ENCODE measurements at regions not wholly inside any gene's neighbourhood (a gene's known extent, or its start where the extent isn't known, plus 50 kb on each side); places are given as distances from the start of the nearest gene placed in this dataset.

DNA sequence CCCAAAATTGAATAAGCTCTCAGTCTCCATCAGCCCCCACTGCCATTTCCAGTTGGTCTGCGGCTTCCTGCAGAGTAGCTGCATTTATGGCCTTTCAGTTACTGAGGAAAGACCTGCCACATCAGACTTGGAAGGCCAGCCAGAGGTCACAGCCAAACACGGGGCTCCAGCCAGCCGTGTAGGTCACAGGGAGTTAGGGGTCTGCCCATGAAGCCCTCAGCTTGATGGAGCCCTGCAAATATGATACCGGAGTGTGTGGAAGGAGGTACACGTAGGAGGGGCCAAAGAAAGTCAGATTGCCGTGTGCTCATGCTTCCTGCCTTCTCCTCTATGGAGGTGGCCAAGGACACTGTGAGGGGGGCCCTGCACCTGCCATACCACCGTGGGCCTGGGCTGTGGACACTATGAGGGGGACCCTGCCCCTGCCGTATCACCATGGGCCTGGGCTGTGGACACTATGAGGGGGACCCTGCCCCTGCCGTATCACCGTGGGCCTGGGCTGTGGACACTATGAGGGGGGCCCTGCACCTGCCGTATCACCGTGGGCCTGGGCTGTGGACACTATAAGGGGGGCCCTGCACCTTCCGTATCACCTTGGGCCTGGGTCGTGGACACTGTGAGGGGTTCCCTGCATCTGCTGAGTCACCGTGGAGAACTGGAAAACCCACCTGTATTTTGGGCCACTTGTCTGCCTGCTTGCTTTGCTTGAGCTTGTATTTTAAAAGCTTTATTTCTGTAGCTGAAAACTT is 335.7 kb upstream of the SHH start:
- no peak for DNase-seq

DNA sequence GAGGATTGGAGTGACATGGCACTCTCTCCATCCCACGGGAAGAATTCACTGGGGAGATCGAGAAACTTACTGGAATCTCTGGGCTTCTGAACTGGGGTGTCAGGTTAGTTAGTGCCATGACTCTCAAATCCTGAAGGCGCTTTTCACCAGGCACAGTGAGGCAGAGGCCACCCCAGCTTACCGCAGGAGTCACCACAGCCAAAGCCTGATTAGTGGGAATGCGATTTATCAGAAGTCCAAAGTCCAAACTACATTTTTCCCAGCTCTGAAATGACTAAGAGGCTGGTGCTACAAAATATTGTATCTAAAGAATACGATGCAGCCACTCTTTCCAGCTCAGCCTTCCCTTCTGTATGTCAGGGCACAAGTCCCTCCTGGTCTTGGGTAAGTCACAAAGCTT is 334.8 kb upstream of the SHH start:
- no peak for DNase-seq

DNA sequence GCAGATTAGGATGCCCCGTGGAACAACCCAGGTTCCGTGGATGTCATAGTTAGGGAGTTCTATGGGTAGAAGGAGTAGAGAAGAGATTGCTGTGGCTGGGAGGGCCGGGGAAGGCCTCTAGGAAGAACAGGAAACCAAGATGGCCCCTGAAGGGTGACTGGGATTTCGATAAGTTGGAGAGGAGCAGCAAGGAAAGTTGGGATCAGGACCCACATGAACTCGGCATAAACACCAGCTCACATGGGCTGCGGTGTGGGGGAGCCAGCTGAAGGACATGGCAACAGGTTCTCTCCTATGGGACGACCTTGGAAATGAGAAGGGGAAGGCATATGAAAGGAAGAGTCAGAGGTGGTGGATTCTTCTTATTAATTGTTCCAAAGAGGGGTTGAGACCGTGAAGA is 333.7 kb upstream of the SHH start:
- no peak for DNase-seq

DNA sequence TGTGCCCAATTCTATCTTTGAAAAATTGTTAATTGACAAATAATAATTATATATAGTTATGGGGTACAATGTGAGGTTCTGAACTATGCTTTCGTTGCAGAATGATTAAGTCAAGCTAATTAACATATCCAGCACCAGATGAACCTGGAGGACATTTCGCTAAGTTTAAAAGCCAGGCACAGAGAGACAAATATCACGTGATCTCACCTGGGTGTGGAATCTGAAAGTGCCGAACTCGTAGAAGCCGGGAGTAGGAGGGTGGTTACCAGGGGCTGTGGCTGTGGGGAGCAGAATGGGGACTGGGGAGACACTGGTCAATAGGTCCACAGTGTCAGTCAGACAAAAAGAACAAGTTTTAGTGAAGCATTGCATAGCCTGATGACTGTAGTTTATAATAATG is 332.9 kb upstream of the SHH start:
- DNase-seq = no peak

DNA sequence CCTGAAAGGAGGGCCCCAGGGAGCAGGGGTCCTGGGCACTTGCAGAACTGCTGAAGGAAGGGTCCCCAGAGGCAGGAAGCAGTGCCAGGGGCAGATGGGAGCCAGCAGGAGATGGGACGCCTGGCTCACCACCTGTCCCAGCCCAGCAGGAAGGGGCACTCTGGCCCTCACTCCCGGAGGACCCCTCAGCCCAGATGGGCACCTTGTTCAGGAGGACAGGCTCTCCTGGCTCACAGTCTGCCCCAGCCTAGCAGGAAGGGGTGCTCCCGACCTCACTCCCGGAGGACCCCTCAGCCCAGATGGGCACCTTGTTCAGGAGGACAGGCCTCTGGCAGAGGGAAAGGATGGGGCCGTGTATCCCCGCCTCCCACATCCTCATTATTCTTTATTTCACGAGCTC is 331.4 kb upstream of the SHH start:
- no peak for DNase-seq

DNA sequence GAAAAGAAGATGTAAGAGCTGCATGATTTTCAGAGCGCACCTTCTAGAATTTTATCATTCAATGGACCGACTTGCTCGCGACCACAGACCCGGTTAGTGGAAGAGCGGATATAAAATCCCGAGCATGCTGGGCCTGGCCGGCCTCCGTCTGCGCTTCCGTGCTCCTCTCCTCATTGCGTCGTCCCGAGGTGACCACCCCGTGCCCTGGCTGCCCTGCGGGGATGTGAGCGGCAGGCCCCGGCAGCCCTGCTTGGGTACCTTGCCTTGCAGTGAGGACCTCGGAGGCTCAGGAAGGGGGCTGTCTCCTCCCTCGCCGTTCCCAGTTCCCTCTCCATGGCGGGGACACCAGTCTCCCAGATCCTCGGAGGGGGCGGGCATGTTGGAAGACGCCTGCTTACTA is 330.9 kb upstream of the SHH start:
- no peak for DNase-seq

DNA sequence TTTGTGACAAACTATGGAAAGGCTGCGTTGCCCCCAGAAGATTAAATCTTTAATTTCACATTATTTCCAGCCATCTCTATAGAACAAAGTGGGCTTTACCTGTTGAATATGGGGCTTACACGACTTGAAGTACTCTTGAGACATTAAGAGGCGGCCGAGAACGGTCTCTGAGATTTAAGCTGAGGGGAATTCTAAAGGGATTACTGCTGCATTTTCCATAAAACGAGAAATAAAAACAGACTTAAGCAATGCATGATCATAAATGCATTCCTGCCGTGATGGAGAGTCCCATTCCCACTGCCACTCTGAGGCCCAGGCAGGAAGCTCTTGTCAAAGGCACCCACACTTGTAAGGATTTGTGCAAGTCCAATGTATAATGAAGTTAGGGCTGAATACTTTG is 329.7 kb upstream of the SHH start:
- no peak for DNase-seq

DNA sequence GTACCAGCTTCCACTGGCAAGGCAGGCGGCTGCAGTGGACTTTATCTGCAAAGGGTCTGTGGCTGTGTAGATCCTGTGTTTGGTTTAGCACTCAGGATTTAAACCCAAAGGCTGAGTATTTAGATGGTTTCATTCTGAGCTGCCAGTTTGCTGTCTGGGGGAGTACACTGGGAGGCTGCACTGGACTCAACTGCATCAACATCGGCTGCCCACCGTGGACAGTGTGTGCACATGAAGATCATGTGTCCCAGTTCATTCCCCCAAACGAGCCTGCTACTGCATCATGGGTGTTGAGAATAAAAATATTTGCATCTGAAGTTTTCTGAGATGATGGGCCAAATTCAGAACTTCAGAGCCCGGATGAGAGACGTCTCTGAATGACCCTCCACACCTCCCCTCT is 328.6 kb upstream of the SHH start:
- DNase-seq = no peak

DNA sequence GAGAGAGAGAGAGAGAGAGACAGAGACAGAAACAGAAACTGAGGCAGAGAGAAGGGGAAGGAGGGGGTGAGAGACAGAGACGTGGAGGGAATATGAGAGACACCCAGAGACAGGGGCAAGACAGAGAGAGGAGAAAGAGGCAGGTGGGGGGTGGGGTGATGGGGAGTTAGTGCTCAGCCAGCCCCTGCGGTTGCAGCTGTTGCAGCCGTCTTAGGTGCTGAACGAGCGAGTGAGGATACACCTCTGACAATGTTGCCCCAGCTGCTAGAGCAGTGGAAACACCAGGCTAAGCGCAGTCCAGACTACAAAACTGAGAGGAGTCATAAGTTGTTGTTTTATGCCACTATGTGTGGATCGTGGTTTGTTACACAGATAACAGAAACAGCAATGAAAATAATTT is 328.2 kb upstream of the SHH start:
- no peak for DNase-seq

DNA sequence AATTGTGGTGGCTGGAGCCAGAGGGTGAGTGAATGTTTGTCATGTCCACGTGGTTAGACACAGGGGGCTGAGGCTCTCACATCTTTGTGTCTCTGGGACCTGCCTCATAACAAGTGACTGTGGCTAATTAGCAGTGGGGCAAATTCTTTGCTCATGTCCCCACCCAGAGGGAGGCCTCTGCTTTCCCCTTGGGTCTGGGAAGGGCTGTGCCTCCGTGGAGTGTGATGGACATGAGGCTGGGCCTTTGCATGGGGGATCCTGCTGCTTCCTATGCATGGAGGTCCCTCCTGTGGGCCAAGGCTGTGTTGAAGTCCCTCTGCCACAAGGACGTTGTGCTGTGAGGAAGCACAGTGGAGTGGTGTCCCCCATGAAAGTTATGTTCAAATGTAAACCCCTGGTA is 327.4 kb upstream of the SHH start:
- DNase-seq = no peak

DNA sequence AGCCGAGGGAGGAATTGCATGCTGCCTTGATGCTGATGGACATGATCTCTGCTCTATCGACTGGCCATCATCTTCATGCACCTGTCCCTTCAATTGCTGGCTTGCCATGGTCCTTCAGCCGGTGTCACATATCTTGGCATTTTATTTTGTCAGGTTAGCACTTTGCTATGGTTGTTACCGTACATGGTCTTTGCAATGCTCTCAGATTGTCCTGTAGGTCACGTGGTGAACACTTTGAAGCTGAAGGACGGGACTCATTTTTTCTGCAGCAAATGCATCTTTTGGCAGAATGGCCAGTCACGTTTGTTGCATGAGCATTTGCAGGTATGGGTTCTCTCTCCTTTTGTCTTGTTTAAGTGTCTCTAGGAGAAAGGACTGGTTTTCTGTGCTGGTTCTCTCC is 326.8 kb upstream of the SHH start:
- DNase-seq = no peak

DNA sequence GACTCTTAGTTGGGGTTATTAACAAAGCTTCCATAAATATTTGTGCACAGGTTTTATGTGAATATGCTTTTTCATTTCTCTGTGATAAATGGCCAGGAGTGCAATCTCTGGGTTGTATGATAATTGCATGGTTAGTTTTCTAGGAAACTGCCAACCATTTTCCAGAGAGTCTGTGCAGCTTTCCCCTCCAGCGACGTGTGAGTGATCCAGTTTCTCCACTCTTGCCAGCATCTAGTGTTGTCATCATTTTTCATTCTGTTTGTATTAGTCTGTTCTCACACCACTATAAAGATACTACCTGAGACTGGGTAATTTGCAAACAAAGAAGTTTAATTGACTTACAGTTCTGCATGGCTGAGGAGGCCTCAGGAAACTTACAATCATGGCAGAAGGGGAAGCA is 319.6 kb upstream of the SHH start:
- no peak for DNase-seq

DNA sequence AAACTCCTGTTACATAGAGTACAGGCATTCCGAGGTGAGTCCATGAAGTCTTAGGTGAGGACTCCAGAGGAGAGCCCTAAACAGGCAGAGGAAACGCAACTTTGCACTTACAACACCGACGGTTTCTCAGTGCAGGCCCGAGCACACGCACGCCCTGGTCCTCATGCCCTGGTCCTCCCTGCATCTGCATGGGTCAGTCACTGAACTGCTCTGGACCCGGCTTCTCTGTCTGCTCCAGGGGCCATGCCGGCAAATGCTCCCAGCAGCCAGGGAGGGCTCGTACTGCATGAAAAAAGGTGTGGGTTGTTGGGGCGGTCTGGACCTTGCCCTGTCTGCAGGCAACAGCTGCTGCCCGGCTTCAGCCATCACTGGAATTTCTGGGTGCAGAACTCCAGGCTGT is 317.3 kb upstream of the SHH start:
- DNase-seq = no peak

DNA sequence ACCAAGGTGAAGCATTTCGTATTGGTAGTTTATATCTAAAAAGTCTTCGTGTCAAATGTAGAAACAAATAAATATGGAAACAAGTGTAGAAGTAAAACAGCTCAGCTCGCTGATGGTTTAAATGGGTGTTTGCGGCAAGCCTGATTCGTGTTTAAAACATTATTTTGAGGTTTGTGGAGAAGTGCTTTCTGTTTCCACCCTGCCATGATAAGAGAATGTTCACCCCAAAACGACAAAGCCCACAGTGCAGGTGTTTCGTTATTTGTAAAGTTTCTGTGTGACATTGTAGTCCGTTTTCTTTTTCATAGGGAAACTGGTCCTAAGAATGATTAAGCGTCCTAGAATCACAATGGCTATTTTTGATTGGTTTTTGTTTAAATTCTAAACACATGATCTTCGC is 316.2 kb upstream of the SHH start:
- no peak for DNase-seq

DNA sequence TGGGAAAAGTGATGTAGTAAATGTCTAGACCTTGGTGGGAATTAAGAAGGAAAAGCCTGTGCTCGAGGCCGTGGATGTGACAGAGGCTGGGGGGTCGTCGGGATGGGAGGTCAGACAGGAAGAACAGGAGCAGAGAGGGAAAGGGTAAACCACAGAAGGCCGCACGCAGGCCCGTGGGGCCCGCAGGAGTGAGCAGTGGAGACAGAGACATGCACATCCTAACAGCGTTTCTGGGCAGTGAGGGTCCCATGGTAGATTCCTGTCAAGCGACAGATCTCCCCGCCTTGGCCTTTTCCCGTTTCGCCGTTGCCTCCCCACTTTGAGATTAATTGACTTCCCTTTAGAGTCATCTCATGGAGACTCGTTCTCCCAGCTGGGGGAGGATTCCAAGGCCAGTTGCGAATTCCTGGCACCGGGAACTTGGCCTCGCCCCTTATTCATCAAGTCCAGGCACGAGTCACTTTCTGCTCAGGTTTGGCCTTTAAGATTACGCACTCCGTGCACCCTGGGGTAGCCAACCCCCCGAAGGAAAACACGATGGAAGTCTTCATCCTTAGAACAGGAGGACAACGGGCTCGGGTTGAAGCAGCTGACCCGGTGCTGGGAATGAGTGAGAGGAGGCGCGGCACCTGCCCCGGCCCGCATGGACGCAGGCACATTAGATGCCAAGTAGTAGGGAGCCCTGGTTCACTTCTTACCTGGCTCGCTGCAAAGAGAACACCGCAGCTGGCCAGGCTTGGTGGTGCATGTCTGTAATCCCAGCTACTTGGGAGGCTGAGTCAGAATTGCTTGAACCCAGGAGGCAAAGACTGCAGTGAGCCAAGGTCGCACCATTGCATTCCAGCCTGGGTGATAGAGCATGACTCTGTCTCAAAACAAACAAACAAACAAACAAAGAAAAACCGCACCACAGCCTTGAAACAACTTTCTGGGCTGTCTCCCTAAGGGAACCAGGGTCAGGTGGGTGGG is 315.2 kb upstream of the SHH start:
- DNase-seq = no peak

DNA sequence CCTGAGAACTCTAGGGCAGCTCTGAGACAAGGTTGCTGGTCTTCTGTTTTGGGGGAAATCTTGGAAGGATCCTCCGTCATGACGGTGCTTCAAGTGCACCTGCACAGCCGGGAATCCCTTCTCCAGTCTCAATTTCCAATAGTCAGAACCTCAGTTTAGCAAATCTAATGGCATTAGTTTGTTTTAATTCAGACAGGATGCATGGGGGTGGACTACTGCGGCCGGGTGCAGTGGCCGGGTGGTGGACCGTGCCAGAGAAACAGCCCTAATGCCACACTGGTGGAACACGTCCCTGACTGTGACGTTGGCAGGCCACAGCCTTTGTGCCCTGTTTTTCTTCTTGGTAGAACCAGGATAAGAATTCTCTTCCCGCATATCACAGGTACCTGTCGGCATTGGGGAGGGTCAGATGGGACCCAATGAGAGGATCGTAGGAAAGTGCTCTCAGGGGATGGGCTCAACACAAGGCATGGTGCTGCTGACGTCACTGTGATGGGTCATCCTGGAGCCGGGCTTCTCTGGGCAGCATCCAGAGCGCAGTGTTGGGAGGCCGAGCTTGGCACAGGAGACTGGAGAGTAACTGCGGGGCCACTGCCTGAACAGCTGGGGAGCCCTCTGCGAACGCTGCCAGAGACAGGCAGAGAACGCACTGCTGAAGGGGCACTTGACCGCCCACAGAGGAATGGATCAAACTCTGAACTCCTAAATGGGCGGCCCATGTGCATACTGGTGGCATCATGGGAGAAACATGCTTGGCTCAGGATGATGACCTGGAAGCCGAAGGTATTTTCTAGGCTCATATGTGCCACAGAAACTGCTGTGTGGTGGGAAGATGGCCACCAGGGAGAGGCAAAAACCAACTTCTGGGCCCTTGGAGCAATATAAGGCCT is 313.8 kb upstream of the SHH start:
- DNase-seq = no peak

DNA sequence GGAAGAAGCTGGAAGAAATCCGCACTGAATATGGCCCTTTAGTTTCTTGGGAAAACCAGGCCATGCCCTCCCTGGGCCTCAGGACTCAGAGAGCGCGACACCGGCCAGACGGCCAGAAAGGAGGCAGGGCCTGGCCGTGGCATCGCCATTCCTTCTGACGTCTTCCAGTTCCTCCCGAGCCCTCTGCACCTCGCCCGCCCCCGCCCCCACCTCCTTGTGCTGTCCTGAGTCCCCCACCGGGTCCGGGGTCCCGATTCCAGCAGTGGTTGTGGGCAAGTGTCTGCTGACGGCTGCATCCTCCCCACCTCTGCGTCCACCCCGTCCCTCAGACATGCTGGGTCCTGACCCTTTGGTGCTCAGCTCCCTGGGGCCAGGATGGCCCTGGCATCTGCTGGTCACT is 312.1 kb upstream of the SHH start:
- no peak for DNase-seq

DNA sequence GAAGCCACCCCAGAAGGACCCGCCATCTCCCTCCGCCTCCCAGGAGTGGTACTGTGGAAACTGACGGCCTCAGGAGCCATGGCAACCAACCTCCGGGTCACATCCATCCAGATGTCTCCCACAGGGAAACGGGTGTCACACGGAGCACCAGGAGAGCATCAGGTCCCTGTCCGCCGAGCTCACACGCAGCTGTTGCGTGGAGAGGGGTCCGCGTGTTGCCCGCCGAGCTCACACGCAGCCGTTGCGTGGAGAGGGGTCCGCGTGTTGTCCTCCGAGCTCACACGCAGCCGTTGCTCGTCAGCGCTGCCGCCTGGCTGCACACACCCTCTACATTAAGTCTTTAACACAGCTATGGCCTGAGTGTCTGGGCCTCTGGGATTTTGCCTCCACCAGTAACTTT is 311.1 kb upstream of the SHH start:
- DNase-seq = no peak

DNA sequence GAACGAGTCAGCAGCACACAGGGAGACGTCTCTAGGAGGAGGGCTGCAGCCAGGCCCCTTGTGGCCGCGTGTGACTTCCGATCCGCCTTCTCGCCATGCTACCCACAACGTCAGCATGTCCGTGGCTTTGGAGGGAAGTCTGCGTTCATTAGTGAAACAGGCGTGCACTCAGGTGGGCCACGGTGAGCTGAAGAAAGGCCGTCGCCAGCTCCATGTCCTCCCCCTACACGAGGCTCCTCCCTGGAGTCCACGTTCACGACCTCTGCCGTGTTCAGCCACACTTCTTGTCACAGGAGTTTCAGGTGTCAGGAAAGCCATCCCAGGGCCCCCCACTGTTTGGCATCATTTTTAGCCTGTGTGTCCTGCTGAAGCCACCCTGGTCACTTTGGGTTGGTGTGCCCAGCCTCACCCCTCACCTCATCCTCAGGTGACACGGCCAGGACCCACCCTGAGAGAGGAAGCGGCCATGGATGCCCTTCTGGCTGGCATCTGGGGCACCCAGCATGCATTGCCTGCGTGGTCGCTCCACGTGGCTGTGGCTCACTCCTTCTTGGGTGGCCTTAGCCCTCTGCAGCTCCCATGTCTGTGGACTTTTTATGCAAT is 310.6 kb upstream of the SHH start:
- DNase-seq = no peak

DNA sequence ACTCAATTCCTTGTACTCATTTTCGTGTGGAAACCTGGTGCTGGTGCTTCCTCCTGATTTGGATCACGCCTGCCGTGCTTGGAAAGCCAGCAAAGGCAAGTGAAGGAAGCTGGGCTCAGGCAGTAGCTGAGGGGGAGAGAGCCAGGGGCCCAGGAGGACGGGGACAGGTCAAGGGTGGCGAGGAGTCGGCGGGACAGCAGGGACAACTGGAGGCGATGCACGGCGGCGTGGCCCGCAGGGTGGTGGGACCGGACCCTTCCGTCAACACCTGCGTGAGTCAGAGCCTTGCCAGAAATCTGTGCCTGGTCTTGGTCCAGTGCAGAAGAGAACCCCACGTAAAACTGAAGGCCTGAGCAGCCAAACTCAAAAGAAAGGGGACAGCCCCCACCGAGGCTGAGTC is 309.7 kb upstream of the SHH start:
- no peak for DNase-seq

DNA sequence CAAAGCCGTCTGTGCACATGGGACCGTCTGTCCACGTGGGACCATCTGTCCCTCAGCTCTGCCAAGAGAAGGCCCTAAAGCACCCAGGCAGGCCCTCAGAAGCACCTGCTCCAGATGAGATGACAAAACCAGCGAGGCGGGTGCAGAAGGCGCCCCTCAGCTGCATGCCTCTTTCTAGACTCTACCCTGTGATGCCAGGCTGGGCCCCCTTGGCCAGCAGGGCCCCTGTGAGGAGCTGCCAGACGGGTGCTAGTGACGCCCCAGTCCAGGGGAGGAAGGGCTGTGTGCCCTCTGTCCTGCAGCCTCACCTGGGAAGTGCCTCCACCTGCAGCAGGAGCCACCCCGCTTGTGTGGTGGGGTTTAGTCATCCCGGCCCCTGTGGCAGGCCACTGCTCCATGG is 309.2 kb upstream of the SHH start:
- no peak for DNase-seq

DNA sequence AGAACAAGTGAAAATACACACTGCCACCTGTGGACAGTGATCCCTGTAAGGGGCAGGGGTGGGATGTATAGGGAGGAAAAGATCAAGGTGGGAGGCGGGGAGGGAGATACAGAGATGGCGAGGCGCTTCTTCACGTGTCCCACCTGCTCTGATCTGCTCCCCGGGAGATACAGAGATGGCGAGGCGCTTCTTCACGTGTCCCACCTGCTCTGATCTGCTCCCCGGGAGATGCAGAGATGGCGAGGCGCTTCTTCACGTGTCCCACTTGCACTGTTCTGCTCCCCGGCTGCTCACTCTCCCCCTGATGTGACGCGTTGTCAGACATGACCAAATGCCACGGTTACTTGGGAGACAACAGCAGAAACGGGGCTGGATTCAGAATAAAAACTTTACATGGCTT is 308.3 kb upstream of the SHH start:
- no peak for DNase-seq

DNA sequence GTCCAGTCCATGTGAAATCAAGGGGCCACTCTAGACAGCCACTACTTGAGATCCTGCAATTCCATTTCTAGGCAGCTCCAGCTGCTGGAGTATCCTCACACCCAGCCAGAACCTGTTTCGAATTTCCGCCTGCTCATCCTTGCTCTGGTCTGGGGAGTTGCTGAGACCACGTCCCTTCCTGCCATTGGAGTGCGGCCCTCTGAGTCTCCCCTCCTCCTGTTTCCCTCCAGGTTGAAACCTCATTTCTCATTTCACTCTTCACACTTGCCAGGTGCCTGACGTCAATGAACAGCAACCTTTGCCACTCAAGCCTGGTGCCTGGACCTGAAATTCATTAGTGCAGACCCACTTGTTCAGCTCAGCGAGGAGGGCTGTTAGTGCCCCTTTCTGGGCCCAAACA is 307.5 kb upstream of the SHH start:
- DNase-seq = no peak

All from CD4-positive, alpha-beta T cell treated with Interleukin-4 for 4 hours (primary cell).